HG02759 (cell line): ENCODE measurements at regions not wholly inside any gene's neighbourhood (a gene's known extent, or its start where the extent isn't known, plus 50 kb on each side); places are given as distances from the start of the nearest gene placed in this dataset.

ENCODE experiments used
- ATAC-seq: cut with Tn5 transposase; IDR thresholded peaks from one replicate; pipeline ENCODE4 v1.9.1; 2021; ENCODE audit warnings: mild to moderate bottlenecking, moderate library complexity; ENCODE audit not compliant: unreplicated experiment

GRCh38 chr10:43963379-43963778 lies 314.7 kb upstream of the ZNF32 start:
- no peak for ATAC-seq

- ATAC-seq: no peak
These were observed 313.9 kb upstream of the ZNF32 start for GRCh38 chr10:43962346-43963191.

DNA sequence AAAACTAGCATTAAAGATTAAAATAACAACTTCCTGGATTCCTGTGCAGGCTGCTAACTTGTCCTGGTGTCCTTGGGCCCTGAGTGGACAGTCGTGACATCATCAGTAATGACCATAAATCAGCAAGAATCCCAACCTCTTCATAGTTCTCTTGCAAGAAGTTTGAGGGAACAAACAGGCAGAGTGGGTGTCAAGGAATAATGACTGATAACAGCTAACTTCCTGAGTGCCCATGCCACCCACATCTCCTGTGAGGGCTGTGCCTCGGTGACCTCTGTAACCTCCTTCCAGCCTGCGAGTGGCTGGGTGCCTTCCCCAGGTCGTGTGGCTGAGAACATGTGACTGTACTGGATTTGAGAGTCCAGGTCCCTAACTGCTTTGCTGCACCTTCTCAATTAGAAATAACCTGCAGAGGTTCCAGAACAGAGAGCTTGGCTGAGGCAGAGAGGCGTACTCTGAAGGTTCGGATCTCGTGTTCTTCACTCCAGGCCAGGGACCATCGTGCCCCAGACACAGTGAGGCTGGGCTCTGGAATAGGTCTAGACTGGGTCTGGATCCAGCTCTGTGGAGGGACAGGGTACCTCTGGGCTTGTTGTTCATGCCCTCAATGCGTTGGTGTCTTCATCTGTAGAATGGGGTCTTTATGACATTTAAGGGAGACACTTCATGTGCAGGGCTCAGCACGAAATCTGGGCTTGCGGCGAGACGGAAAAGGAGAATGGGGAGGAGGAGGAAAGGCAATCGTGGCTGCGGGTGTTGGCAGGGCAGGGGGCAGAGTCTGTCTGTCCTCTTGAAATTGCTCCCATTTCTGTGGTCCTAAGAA lies 313.1 kb upstream of the ZNF32 start:
- no peak for ATAC-seq

GRCh38 chr10:43960981-43961380 lies 312.3 kb upstream of the ZNF32 start:
- no peak for ATAC-seq

- ATAC-seq: no peak
These were observed 311.8 kb upstream of the ZNF32 start for GRCh38 chr10:43960477-43960876.

DNA sequence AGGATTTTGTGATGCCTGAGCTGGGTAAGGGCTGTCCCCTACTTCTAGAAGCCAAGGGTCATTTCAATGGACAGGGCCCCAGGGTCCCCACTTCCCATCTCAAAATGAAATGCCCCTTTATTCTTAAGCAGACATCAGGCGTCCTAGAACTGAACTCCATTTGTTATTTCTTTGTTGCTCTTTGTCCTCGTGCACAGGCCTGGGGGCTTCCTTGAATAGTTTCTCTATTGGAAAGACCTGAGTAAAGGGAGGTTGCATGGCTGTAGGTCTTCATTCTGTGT lies 311.4 kb upstream of the ZNF32 start:
- ATAC-seq: no peak

DNA sequence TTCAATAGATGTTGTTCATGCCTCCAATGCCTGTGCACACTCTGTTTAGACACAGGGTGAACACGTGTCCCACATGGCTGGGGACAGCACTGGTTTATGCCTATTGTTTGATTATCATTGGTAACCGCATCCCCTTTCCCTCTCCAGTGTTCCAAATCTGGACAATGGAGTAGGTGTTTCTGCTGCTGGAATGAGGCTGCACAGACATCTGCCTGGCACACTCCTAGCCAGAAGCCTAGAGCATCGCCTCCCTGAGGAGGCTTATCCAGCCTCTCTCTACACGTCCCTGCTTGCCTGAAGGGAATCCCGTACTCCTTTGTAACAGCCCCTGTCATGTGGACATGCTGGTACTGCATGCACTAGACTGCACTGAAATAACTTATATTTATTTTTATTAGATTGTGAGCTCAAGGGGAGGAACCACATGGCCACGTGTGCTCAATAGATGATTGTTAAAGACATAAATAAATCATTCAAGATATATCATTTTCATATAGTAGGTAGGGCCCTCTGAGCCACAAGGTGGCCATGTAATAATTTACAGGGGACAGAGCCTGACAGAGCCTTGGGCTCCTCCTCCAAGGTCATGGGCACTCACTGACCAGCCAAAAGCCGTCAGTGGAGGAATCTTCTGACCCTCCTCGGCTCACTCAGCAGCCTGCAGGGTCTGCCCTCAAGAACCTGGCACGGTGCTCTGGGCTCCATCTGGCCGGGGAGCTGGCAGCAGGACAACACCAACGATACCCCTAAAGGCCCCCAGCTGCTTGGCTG lies 310.9 kb upstream of the ZNF32 start:
- ATAC-seq: no peak

DNA sequence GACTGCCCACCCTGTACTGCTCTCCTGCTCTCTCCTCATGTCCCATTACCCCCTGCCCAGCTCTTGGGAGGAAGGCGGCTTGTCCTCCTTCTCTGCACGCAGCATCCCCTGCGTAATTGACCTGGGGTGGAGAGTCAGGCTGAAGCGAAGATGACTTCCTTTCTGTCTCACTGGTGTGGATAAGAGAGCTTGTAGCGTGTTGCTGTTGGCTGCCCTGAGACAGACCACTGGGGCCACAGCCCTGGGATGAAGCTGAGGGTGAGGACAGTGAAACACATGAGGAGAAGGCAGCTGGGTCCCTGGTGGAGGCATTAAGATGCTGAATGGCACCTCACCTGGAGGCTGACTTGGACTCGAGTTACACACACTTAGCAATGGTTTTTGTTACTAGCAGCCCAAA lies 310.3 kb upstream of the ZNF32 start:
- no peak for ATAC-seq

- no peak for ATAC-seq
These were observed 309.4 kb upstream of the ZNF32 start for GRCh38 chr10:43958071-43958432.

DNA sequence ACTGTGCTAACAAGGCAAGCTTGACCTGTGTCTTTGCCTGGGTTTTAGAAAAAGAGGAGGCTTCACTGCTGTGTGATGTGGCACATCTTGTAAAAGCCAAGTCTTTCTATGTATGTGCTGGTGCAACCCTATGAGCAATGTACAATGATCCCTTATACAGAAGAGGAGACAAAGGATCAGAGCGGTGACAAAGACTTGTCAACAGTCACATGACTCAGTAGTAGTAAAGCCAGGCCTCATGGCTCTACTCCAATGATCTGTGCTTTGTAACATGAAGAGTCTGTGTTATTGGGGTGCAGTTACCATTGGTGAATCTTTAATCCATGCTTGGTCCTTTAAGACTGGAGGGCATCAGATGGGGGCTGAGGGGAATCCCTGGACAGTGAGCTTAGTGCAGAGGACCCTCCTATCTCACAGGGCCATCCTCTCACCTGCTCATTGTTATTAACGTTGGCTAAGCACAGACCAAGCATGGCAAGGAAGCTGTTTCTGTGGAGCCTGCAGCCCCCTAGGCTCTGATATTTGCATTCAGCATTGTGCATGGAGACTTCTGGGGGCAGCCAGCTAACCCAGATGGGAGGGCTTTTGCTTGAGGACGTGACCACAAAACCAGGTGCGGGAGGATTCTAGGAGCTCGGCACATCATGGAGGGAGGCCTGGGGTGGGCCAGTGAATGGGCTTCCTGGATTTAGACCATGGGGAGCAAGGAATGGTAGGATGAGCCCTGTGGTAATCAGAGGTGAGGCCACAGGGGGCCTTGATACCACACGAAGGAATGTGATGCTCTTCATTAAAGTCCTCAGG lies 308.8 kb upstream of the ZNF32 start:
- no peak for ATAC-seq

GRCh38 chr10:43955978-43956377 lies 307.3 kb upstream of the ZNF32 start:
- no peak for ATAC-seq

DNA sequence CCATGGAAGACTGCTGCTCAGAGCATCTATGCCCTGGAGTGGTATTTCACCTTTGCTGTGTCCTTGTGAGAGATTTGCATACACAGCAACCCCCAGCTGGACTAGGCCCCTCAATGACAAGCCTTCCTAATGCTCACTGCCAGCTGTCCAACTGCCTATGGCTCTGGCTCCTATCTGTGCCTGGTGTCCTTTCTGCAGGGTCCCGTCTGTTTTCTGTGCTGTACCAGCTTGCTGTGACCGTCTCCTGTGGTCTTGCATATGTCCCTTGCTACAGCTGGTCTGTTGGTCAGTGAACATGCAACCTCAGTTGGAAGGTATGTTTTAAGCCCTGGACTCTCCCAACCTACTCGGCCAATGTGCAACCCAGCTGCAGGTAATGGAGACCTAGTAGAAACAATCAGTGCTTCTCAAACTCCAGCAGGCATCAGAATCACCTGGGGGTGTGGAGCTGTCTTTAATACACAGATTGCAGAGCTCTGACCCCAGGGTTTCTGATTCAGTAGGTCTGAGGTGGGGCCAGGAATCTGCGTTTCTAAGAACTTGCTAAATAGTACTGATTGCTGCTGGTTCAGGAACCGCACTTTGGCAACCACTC lies 306.4 kb upstream of the ZNF32 start:
- ATAC-seq: no peak

DNA sequence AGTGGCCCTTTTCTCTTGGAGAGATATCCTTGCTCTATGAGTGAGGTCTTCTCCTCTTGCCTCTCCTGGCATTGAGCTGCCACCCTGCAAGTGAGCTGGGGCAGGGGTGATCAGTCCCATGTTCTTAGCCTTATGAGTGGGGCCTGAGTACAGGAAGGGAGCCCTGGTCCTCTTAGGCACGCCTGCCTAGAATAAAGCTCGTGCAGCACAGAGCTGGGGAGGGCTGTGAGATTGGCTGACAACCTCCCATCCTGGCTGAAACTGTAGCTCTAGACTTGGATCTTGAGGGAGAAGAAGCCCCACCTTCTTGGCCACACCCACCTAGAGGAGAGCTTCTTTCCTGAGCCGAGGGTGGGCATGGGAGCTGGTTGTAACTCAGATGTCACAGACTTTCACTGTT lies 305.0 kb upstream of the ZNF32 start:
- no peak for ATAC-seq

DNA sequence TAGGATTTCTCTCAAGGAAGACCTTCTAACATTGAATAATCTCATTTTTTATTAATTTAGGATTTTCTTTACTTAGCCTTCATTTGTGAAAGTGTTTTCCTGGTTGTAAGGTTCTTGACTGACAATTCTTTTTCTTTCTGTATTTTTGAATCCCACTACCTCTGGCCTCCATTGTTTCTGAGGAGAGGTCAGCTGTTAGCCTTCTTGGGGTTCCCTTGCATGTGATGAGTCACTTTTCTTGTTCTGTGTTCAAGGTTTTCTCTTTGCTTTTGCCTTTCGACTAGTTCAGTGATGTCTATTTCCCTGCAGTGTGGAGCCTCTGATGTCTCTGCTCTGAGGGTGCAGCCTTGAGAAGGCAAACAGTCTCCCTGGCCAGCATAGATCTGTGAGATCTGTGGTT lies 304.1 kb upstream of the ZNF32 start:
- ATAC-seq: no peak

GRCh38 chr10:43949351-43949750 lies 300.7 kb upstream of the ZNF32 start:
- no peak for ATAC-seq

- ATAC-seq: no peak
These were observed 297.8 kb upstream of the ZNF32 start for GRCh38 chr10:43946445-43946844.

GRCh38 chr10:43945908-43946307 lies 297.2 kb upstream of the ZNF32 start:
- ATAC-seq: no peak

DNA sequence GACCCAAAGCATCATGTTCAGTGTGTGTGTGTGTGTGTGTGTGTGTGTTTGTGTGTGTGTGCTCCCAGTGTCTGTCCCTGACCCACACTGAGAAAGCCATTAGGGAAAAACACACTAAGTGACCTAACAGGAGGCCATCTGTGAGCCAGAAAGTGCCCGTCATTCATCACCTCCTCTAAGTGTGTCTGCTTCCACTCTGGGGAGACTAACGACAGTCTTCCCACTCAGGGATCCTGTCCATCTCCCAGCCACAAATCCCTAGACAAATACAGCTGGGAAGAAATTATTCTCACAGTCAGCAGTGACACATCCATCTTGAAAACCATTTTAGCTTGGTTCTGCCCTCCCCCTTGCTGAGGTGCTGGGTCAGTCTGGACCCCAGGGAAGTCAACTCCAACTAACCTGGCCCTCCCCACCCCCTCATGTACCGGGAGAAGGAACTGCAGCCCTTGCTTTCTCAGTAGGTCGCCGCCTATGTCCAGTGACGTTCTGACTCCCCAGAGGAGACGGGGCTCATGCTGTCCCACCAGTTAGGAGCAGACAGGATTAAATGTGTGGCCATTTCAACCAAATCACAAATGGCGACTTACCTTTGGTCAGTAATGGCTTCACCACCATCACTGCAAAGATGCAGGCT lies 296.5 kb upstream of the ZNF32 start:
- no peak for ATAC-seq

DNA sequence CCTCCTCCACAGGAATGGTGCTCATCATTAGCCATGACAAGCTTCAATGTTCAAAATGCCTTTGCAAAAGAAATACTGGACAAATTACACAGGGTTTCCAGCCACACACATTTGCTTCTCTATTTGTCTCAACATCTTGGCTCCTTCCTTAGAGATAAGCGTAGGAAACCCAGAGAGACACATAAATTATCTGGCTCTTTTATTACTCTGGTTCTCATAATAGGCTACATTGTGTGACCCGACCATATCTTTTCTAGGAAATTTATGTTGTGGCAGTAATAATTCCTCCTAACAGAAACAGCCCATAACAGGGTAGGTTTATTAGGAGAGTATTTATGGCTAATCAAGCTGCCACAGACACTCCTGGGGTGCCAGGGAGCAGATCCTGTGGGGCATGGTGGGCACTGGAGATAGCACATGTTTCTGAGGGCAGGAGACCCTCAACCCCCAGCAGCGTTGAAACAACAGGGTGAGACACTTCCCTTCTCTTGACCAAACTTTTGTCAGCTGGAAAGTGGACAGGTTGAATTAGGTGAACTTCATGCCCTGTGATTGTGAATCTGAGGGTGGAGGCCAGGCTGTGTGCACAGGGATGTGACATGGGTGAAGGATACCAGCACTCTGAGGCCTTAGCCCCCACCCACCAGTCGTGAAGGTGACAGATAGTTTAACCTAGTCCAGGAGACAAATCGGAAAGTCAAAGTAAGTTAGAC lies 295.9 kb upstream of the ZNF32 start:
- no peak for ATAC-seq
